Stimulated activated CD8-positive, alpha-beta memory T cell treated with anti-CD3 and anti-CD28 coated beads, Interleukin-12 subunit alpha, Interleukin-12 subunit beta, amount 100 ng/mL, for 4 hours (primary cell): ENCODE measurements at regions not wholly inside any gene's neighbourhood (a gene's known extent, or its start where the extent isn't known, plus 50 kb on each side); places are given as distances from the start of the nearest gene placed in this dataset.

Experiments used
- DNase-seq: peaks from one replicate; pipeline ENCODE4 v3.0.0-alpha.2; 2020; ENCODE audit warnings: low read depth

- DNase-seq = no peak
Observed at GRCh38 chr2:236499691-236500578, 69.7 kb upstream of the ACKR3 start.

GRCh38 chr2:236501026-236501425 lies 68.6 kb upstream of the ACKR3 start:
- no peak for DNase-seq

GRCh38 chr2:236501531-236501930 lies 68.1 kb upstream of the ACKR3 start:
- DNase-seq = no peak

DNA sequence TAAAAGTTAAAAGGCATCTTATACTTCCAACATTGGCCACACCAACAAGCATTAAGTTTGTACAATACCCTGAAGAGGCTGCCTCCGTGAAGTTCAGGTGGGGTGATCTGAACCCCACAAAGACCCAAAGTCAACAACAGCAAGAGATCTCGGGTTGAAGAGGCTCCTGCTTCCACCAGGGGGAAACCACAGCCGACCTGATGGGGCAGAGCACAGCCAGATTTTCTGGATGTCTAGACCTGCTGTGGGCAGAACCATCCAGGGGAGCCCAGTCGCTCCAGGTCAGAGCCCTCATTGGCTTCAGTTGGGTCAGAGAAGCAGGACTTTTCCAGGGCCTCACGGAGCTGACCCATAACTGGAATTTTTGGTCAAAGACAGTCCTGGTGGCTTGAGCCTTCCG lies 66.5 kb upstream of the ACKR3 start:
- no peak for DNase-seq

DNA sequence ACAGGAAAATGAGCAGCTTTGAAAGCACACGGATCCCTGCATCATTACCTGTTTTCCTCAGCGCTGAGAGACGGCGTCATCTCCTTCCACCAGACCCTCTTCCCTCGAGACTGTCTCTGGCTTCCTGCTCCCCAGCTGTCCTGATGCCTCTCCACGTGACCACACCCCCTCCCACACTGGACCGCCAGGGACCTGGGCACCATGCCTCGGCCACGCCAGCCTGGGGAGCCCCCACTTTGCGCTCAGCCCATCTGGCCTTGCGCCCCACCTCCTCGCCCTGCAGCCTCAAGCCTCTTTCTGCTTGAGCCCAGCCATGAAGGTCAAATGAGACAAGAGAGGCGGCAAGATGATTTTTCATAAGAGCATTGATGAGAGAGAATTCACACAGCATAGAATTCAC lies 66.0 kb upstream of the ACKR3 start:
- no peak for DNase-seq

- DNase-seq = no peak
Observed at GRCh38 chr2:236505041-236505440, 64.6 kb upstream of the ACKR3 start.

- DNase-seq = no peak
Observed at GRCh38 chr2:236505648-236506047, 64.0 kb upstream of the ACKR3 start.

DNA sequence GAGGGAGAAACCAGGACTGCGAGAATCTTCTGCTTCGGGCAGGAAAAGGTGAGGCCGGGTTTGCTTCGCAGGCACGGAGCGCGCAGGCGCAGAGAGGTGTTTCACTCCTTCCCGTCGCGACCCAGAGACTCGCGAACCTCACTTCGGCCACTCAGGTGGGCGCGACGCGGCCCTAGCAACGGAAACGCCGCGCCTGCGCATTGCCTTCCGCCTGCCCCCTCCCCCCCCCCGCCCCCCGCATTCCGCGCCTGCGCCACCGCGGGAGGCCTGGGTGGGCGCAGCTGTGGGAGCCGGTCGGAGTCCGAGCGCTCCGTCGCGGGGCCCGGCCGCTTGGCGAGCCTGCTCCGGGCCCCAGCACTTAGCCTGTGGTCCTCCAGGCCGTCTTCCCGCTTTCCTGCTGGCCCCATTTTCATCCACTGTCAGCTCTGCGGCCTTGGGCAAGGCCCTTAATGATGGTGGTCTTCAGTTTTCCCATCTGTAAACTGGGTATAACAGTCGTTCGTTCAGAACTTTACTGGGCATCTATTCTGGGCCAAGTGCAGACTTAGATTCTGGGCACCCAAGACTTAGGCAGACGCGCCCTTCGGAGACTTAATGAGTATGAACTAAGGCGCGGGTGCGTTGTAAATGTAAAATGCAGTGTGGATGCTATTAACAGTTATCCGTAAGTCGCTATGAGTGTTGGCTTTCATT lies 62.1 kb upstream of the ACKR3 start:
- DNase-seq = peak; percentile 26

- no peak for DNase-seq
Observed at GRCh38 chr2:236508466-236508865, 61.2 kb upstream of the ACKR3 start.

- no peak for DNase-seq
Observed at GRCh38 chr2:236510034-236510433, 59.6 kb upstream of the ACKR3 start.

DNA sequence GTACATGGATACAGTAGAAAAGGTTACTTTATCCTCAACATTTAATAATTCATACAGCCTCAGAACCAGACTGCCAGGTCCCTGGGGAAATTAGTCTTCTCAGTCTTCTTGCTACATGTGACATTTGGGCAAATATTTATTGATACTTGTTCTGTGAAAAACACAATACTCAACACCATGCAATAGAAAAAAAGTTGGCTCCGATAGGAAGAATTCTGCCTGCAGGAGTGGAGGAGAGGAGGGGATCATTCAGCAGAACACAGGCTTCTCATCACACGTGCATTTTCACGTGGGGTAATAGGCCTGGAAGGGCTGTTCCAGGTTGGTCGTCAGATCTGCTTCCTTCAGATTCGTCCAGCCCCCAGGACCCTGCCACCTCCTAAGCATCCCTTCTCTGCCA lies 58.4 kb upstream of the ACKR3 start:
- no peak for DNase-seq

DNA sequence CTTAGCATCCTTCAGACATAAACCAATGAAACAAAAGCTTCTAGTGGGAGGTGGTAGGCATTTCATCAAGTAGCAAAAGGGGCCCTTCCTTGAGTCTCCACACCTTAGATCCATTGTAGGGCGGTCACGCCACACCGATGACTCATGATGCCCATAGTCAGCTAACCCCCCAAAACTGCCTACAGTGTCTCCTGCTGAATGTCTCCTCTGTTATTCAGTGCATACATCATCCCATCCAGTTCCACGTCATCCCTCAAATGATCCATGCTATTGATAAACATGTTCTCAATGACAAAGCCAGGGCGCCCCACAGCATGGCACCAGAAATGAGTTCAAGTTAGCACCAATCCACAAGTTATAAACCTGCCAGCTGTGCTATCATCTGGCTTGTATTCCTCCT lies 57.4 kb upstream of the ACKR3 start:
- DNase-seq = no peak

DNA sequence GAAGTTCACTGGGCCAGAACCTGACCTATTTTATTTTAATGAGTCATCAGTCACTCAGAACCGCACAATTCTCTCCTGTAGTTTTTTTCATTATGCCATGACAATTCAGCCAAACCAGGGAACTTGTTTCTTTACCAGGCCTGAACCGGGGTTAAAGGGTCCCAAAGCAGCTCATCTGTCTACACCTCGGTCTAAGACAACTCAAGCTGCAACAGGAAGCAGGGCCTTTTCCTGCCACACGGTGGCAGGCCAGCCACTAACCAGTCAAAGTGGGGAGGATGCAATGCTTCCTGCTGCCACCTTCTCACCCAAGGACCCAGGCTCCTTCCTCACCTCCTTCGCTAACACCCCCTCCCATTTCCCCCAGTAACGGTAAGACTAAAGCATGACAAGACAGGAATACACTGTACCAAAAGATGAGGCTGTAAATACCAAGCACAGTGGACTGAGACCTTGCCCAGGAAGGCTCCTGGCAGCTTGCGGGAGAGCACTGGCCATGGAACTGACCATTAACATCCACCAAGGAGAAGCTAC lies 56.7 kb upstream of the ACKR3 start:
- DNase-seq = peak; percentile 53

DNA sequence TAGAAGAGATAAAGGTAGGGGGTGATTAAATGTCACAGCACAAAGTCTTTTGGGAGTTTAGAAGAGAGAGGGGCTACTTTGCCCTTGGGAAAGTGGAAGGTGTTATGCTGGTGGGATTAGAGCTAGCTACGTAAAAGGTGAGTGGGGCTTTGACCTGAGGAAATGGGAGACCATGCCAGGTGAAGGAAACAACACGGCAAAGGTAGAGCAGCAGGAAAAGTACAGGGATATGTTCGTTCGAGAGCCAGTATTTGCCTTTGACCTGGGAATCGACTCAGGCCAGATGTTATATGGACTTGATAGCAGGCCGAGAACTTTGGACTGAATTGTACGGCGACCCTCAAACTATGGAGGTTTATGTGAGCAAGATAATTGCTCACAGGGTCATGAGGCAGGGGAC lies 55.7 kb upstream of the ACKR3 start:
- no peak for DNase-seq

DNA sequence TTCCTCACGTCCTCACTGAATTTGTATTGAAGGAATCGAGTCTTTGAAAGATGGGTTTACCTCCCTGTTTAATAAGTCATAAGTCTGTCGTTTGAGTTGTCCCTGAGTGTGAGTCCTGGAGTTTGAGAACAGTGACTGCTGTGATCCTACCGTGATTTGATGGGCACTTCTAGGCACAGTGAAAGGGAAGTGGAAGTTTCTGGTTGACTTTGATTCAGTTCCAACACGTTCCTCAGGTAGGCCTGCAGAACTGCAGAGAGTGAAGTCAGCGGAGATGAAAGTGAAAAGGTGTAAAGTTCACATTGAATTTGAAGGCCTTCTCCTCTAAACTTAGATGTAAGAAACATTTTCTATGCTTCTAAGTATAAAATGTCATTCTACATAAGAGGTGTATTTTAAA lies 52.9 kb upstream of the ACKR3 start:
- DNase-seq = no peak

- no peak for DNase-seq
Observed at GRCh38 chr2:236517251-236518031, 52.2 kb upstream of the ACKR3 start.
